ENCODE measurements at regions not wholly inside any gene's neighbourhood (a gene's known extent, or its start where the extent isn't known, plus 50 kb on each side); places are given as distances from the start of the nearest gene placed in this dataset.

- TF ChIP-seq RAD21 (IDR thresholded peaks at IDR 0.05; ENCODE audit: low read depth) (no peak), EP300 (IDR thresholded peaks at IDR 0.05; ENCODE audit: borderline replicate concordance) (no peak), REST (IDR thresholded peaks at IDR 0.05; ENCODE audit: low read depth) (no peak), CEBPB (IDR thresholded peaks at IDR 0.05) (no peak), TEAD4 (IDR thresholded peaks at IDR 0.05) (no peak), NFIC (IDR thresholded peaks at IDR 0.05) (no peak), USF1 (IDR thresholded peaks at IDR 0.05) (no peak), TAF1 (IDR thresholded peaks at IDR 0.05; ENCODE audit: low read depth) (no peak), MAX (IDR thresholded peaks at IDR 0.05) (no peak), TCF12 (IDR thresholded peaks at IDR 0.05; ENCODE audit: low read depth) (no peak), YY1 (IDR thresholded peaks at IDR 0.05; ENCODE audit: low read depth) (no peak), EGR1 (IDR thresholded peaks at IDR 0.05) (no peak)
Measured at GRCh38 chr21:39077876-39078275, 105.4 kb downstream of the PSMG1 start.

All from Ishikawa (cell line).